GM23338 (cell line): ENCODE measurements at regions not wholly inside any gene's neighbourhood (a gene's known extent, or its start where the extent isn't known, plus 50 kb on each side); places are given as distances from the start of the nearest gene placed in this dataset.

Source experiments
- ATAC-seq: fragments of 200-7000 bp; cut with Tn5 transposase; 3 replicates; pipeline ENCODE4 v1.9.1; 2020
- DNase-seq: peaks from one replicate; pipeline ENCODE4 v3.0.0-alpha.2; 2015; ENCODE audit warnings: low spot score
- H2AFZ ChIP-seq: fragments of 200-600 bp; sonication (generic); 2 replicates; pipeline ENCODE4 v1.8.0; 2016; ENCODE audit warnings: antibody characterized with exemption, mild to moderate bottlenecking, moderate library complexity
- H3F3A ChIP-seq: fragments of 200-600 bp; sonication (generic); replicated peaks from 2 replicates; pipeline ENCODE4 v1.8.0; 2017; ENCODE audit warnings: antibody characterized with exemption, mixed run types, low read depth
- H3K27ac ChIP-seq: fragments of 200-600 bp; sonication (generic); 2 replicates; pipeline ENCODE4 v1.6.1; 2016; ENCODE audit warnings: low read depth
- H3K27me3 ChIP-seq: fragments of 200-600 bp; sonication (generic); 2 replicates; pipeline ENCODE4 v1.8.0; 2016; ENCODE audit warnings: mild to moderate bottlenecking, mixed run types, moderate library complexity; ENCODE audit not compliant: insufficient read depth
- H3K36me3 ChIP-seq: fragments of 200-600 bp; sonication (generic); 2 replicates; pipeline ENCODE4 v1.8.0; 2016; ENCODE audit warnings: mild to moderate bottlenecking; ENCODE audit not compliant: insufficient read depth
- H3K4me1 ChIP-seq: fragments of 200-600 bp; sonication (generic); 2 replicates; pipeline ENCODE4 v1.8.0; 2016; ENCODE audit warnings: mild to moderate bottlenecking, moderate library complexity; ENCODE audit not compliant: insufficient read depth
- H3K4me2 ChIP-seq: fragments of 200-600 bp; sonication (generic); 2 replicates; pipeline ENCODE4 v1.7.1; 2017; ENCODE audit warnings: mixed run types
- H3K4me3 ChIP-seq: fragments of 200-600 bp; sonication (generic); 2 replicates; pipeline ENCODE4 v1.6.1; 2016; ENCODE audit warnings: mixed run types
- H3K79me2 ChIP-seq: fragments of 200-600 bp; sonication (generic); replicated peaks from 2 replicates; pipeline ENCODE4 v1.8.0; 2017; ENCODE audit warnings: mild to moderate bottlenecking; ENCODE audit not compliant: insufficient read depth
- H3K9me2 ChIP-seq: fragments of 200-600 bp; sonication (generic); 2 replicates; pipeline ENCODE4 v1.8.0; 2017; ENCODE audit not compliant: insufficient read depth
- H4K20me1 ChIP-seq: fragments of 200-600 bp; sonication (generic); replicated peaks from 2 replicates; pipeline ENCODE4 v1.8.0; 2017; ENCODE audit warnings: mild to moderate bottlenecking; ENCODE audit not compliant: insufficient read depth
- H3K27ac Mint-ChIP-seq: 2 replicates; pipeline ENCODE4 v1.8.0; 2020; ENCODE audit warnings: inconsistent platforms, mild to moderate bottlenecking, moderate library complexity, mixed read lengths
- H3K27me3 Mint-ChIP-seq: 3 replicates; pipeline ENCODE4 v1.8.0; 2022; ENCODE audit warnings: low read depth, mild to moderate bottlenecking, moderate library complexity, mixed read lengths, inconsistent platforms; ENCODE audit not compliant: insufficient read depth, poor library complexity
- H3K36me3 Mint-ChIP-seq: 3 replicates; pipeline ENCODE4 v1.8.0; 2021; ENCODE audit warnings: low read depth, mild to moderate bottlenecking, inconsistent platforms, moderate library complexity, mixed read lengths
- H3K4me1 Mint-ChIP-seq: 3 replicates; pipeline ENCODE4 v1.8.0; 2020; ENCODE audit warnings: mild to moderate bottlenecking, inconsistent platforms, mixed read lengths
- H3K4me3 Mint-ChIP-seq: 3 replicates; pipeline ENCODE4 v1.8.0; 2021; ENCODE audit warnings: moderate library complexity, mild to moderate bottlenecking, inconsistent platforms, mixed read lengths
- H3K9me3 Mint-ChIP-seq: 3 replicates; pipeline ENCODE4 v1.8.0; 2020; ENCODE audit warnings: moderate library complexity, mild to moderate bottlenecking, inconsistent platforms, mixed read lengths
- CREB1 ChIP-seq: fragments of 250-450 bp; sonication (Bioruptor Pico); IDR thresholded peaks from 2 replicates; pipeline ENCODE4 v1.5.0; 2020; ENCODE audit warnings: low read depth, mild to moderate bottlenecking, moderate library complexity
- CTCF ChIP-seq, 2 experiments: fragments of 200-600 bp in 1 of 2; sonication (generic) in 1 of 2; conservative IDR thresholded peaks; 2 replicates each; pipeline versions ENCODE4 v1.5.1 to v1.6.1; 2016 to 2017; ENCODE audit warnings: antibody characterized with exemption in 2 of 2, low read depth in 2 of 2, mild to moderate bottlenecking in 2 of 2, moderate library complexity in 1 of 2
- JUNB ChIP-seq: IDR thresholded peaks from one replicate; pipeline ENCODE4 v1.6.1; 2016; ENCODE audit warnings: antibody characterized with exemption; ENCODE audit not compliant: unreplicated experiment
- NANOG ChIP-seq: IDR thresholded peaks from 2 replicates; pipeline ENCODE4 v1.6.1; 2016; ENCODE audit warnings: antibody characterized with exemption, borderline replicate concordance
- REST ChIP-seq: IDR thresholded peaks from one replicate; pipeline ENCODE4 v1.6.1; 2018; ENCODE audit warnings: antibody characterized with exemption; ENCODE audit not compliant: unreplicated experiment
- STAT1 ChIP-seq: IDR thresholded peaks from one replicate; pipeline ENCODE4 v1.6.1; 2016; ENCODE audit warnings: antibody characterized with exemption; ENCODE audit not compliant: unreplicated experiment
- ZNF114 ChIP-seq: fragments of 250-450 bp; sonication (Bioruptor Pico); IDR thresholded peaks from 2 replicates; pipeline ENCODE4 v1.5.0; 2020; ENCODE audit warnings: mild to moderate bottlenecking, moderate library complexity
- TF ChIP-seq, protein P1 (sequence below): IDR thresholded peaks from 2 replicates; pipeline ENCODE4 v1.6.1; 2016; ENCODE audit warnings: antibody characterized with exemption

DNA sequence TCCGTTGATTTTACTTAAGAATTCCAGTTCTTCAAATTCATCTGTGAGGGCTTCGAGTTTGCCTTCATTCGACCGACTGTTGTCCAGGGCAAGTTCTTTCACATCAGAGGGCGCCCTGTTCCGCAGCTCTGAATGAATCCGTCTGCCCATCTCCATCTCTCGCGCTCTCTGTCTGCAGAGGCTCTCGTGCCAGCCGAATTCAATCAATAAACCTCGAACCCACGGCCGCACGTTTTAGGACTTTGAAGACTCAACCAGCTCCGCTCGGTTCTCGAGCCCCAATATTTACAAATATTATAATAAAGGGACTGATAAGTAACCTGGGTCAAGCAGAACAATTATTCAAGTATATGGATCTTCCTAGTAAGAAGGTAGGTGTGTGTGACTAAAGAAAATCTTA is 556.4 kb upstream of the SMIM31 start:
- no peaks in the 10 kb centered on the region for H4K20me1 ChIP-seq
- Mint-ChIP-seq H3K36me3 (peaks cover 3% of the 10 kb centered on the region; the same call in 1 of the 3 replicates), H3K4me3 (no peak overlapping the region), H3K27ac (no peak overlapping the region), H3K9me3 (no peaks in the 10 kb centered on the region), H3K4me1 (no peaks in the 10 kb centered on the region), H3K27me3 (peaks cover 8% of the 10 kb centered on the region)
- H3K79me2 ChIP-seq = no peaks in the 10 kb centered on the region
- H3K4me2 ChIP-seq = no peak overlapping the region
- no peak overlapping the region for H3K4me3 ChIP-seq
- H3F3A ChIP-seq = no peaks in the 10 kb centered on the region
- no peaks in the 10 kb centered on the region for H3K27me3 ChIP-seq
- TF ChIP-seq, protein P1, sequence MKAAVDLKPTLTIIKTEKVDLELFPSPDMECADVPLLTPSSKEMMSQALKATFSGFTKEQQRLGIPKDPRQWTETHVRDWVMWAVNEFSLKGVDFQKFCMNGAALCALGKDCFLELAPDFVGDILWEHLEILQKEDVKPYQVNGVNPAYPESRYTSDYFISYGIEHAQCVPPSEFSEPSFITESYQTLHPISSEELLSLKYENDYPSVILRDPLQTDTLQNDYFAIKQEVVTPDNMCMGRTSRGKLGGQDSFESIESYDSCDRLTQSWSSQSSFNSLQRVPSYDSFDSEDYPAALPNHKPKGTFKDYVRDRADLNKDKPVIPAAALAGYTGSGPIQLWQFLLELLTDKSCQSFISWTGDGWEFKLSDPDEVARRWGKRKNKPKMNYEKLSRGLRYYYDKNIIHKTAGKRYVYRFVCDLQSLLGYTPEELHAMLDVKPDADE = no peak
- TF ChIP-seq ZNF114 (CRISPR knock-in tag) = no peak
- TF ChIP-seq CTCF (conservative IDR thresholded peaks at IDR 0.05; ENCODE audit: low read depth in 2 of 2) = 0 out of 4 replicates have a peak, but pooled peaks of 1 of the 2 experiments have one; percentile 5
- TF ChIP-seq NANOG = no peak
- no peak overlapping the region for H3K27ac ChIP-seq
- H3K36me3 ChIP-seq = no peaks in the 10 kb centered on the region
- ATAC-seq (no peak), DNase-seq (no peak)
- H2AFZ ChIP-seq = no peak overlapping the region
- no peaks in the 10 kb centered on the region; the same call in 1 of the 2 replicates for H3K9me2 ChIP-seq
- no peaks in the 10 kb centered on the region for H3K4me1 ChIP-seq

- Mint-ChIP-seq H3K9me3 (no peaks in the 10 kb centered on the region), H3K4me1 (peaks cover 28% of the 10 kb centered on the region), H3K36me3 (peaks cover 3% of the 10 kb centered on the region; the same call in 1 of the 3 replicates), H3K4me3 (no peak overlapping the region), H3K27ac (0 out of 2 replicates have a peak overlapping the region, but pooled peaks have one; percentile 28), H3K27me3 (peaks cover 7% of the 10 kb centered on the region)
- Histone ChIP-seq H3K4me1 (peaks cover 14% of the 10 kb centered on the region), H3K79me2 (no peaks in the 10 kb centered on the region), H3K4me3 (no peak overlapping the region), H3K4me2 (no peak overlapping the region), H3K27ac (no peak overlapping the region), H4K20me1 (no peaks in the 10 kb centered on the region), H3F3A (no peaks in the 10 kb centered on the region), H2AFZ (no peak overlapping the region), H3K9me2 (no peaks in the 10 kb centered on the region), H3K36me3 (no peaks in the 10 kb centered on the region), H3K27me3 (no peaks in the 10 kb centered on the region)
- TF ChIP-seq CREB1 (no peak), REST (no peak), CTCF (conservative IDR thresholded peaks at IDR 0.05; ENCODE audit: low read depth in 2 of 2) (no peak), STAT1 (no peak), JUNB (no peak)
- ATAC-seq = no peak
- DNase-seq = no peak
These were observed 550.5 kb upstream of the SMIM31 start for GRCh38 chr4:164203476-164203875.
